ENCODE measurements at regions not wholly inside any gene's neighbourhood (a gene's known extent, or its start where the extent isn't known, plus 50 kb on each side); places are given as distances from the start of the nearest gene placed in this dataset.

- in situ Hi-C loops (cut with MboI) (no loop called here), intact Hi-C loops (cut with micrococcal nuclease; ENCODE audit: unreplicated experiment) (no loop called here)
- BruUV-seq (replicated peaks) = no TSS peak
- Histone ChIP-seq H3K9ac (ENCODE audit: control insufficient read depth, insufficient read depth, low read length) (no peak overlapping the region), H3K27me3 (replicated peaks in 1 of 2; ENCODE audit: control insufficient read depth in 2 of 2, insufficient read depth in 2 of 2, low read length in 1 of 2) (no peaks in the 10 kb centered on the region), H3K36me3 (ENCODE audit: control insufficient read depth in 2 of 2, insufficient read depth in 2 of 2, low read length in 1 of 2) (no peaks in the 10 kb centered on the region), H3K9me3 (replicated peaks; ENCODE audit: control insufficient read depth, insufficient read depth, low read length) (no peaks in the 10 kb centered on the region), H3K79me2 (ENCODE audit: control insufficient read depth, insufficient read depth, low read length) (no peaks in the 10 kb centered on the region), H3K4me3 (no peak overlapping the region), H2AFZ (ENCODE audit: control insufficient read depth, low read depth, low read length) (no peak overlapping the region), H4K20me1 (ENCODE audit: control insufficient read depth, insufficient read depth) (no peaks in the 10 kb centered on the region), H3K27ac (ENCODE audit: control insufficient read depth, insufficient read depth) (no peak overlapping the region), H3K4me1 (ENCODE audit: control insufficient read depth, insufficient read depth, low read length) (no peaks in the 10 kb centered on the region), H3K4me2 (ENCODE audit: control insufficient read depth, insufficient read depth) (no peak overlapping the region)
- ATAC-seq = no peak
- RAD21 ChIA-PET (ENCODE audit: unreplicated experiment) = no interaction called here
- SMC1A ChIA-PET (ENCODE audit: uncharacterized antibody, unreplicated experiment) = no interaction called here
- WGBS (ENCODE audit: insufficient coverage, insufficient replicate concordance, low lambda C conversion rate, missing lambda C conversion rate) = 17% methylated on average over 2 of the region's 2 CpGs
- FAIRE-seq = no peak
- no peak for DNase-seq (ENCODE audit: low read depth, low spot score)
- POLR2A ChIA-PET = no interaction called here
- CTCF ChIA-PET = interaction anchor here (1.6 kb wide), 1 partner anchor 9 kb away, joined by 4 read pairs; no protein-coding TSS in a partner anchor
- no peak for TF ChIP-seq STAT3 (IDR thresholded peaks at IDR 0.05; ENCODE audit: low read depth, low read length)
- TF ChIP-seq ZNF687 (IDR thresholded peaks at IDR 0.05) = no peak
- no peak for TF ChIP-seq SMARCA5 (IDR thresholded peaks at IDR 0.05)
- no peak for TF ChIP-seq HSF1 (IDR thresholded peaks at IDR 0.05; ENCODE audit: low read depth, low read length)
- TF ChIP-seq ZBTB40 (IDR thresholded peaks at IDR 0.05; ENCODE audit: borderline replicate concordance) = no peak
- no peak for TF ChIP-seq TAF1 (IDR thresholded peaks at IDR 0.05; ENCODE audit: borderline replicate concordance, low read depth, low read length)
- no peak for TF ChIP-seq REST (IDR thresholded peaks at IDR 0.05; ENCODE audit: low read depth, low read length)
- no peak for TF ChIP-seq MXI1 (IDR thresholded peaks at IDR 0.05; ENCODE audit: low read depth, low read length)
Measured at GRCh38 chr6:51360287-51360686, 541.6 kb downstream of the TFAP2B start.

Data from GM12878 (cell line).